Activated T-helper 1 cell treated with anti-CD3 and anti-CD28 coated beads, Interleukin-12 subunit alpha, Interleukin-12 subunit beta, Interleukin-2, Interleukin-4 antibody, amounts not matched to agents 30 ng/mL and 10 ng/mL and 1 ng/mL, durations not matched to agents 14 hours and 24 hours and 36 hours (primary cell): ENCODE measurements at regions not wholly inside any gene's neighbourhood (a gene's known extent, or its start where the extent isn't known, plus 50 kb on each side); places are given as distances from the start of the nearest gene placed in this dataset.
"Not testable (repeated sequence)": the region's sequence is repeated elsewhere in the genome, so short reads cannot be mapped to it uniquely, and the experiment has no call there.

Source experiments
- DNase-seq: peaks from one replicate; pipeline ENCODE4 v3.0.0; 2021; ENCODE audit warnings: low spot score
- H3K27ac Mint-ChIP-seq: one replicate; pipeline ENCODE4 v1.8.0; 2021; ENCODE audit warnings: mild to moderate bottlenecking, mixed read lengths
- H3K27me3 Mint-ChIP-seq: one replicate; pipeline ENCODE4 v1.8.0; 2022; ENCODE audit warnings: mild to moderate bottlenecking, moderate library complexity, mixed read lengths; ENCODE audit not compliant: insufficient read depth
- H3K36me3 Mint-ChIP-seq: one replicate; pipeline ENCODE4 v1.8.0; 2021; ENCODE audit warnings: low read depth, mixed read lengths
- H3K4me1 Mint-ChIP-seq: one replicate; pipeline ENCODE4 v1.8.0; 2021; ENCODE audit warnings: low read depth, mixed read lengths
- H3K4me3 Mint-ChIP-seq: one replicate; pipeline ENCODE4 v1.8.0; 2021; ENCODE audit warnings: mild to moderate bottlenecking, moderate library complexity, mixed read lengths
- H3K9me3 Mint-ChIP-seq: one replicate; pipeline ENCODE4 v1.8.0; 2021; ENCODE audit warnings: mixed read lengths
- intact Hi-C: fragments of 100-400 bp; cut with micrococcal nuclease; formaldehyde crosslinking; loops from one replicate; pipeline ENCODE4 v1.15.1; 2024

DNA sequence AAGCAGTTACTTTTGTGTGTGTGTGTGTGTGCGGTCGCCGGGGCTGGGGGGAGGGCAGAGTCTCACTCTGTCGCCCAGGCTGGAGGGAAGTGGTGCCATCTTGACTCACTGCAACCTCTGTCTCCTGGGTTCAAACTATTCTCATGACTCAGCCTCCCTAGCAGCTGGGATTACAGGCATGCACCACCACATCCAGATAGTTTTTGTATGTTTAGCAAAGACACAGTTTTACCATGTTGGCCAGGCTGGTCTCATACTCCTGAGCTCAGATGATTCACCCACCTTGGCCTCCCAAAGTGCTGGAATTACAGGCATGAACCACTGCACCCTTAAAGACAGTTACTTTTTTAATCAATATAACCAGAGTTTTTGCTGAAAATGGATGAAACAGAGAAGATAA is 207.0 kb downstream of the PTPRC start:
- Mint-ChIP-seq H3K27me3 (no peaks in the 10 kb centered on the region), H3K27ac (no peak overlapping the region), H3K36me3 (peaks cover 51% of the 10 kb centered on the region), H3K4me3 (no peak overlapping the region), H3K4me1 (peaks cover 7% of the 10 kb centered on the region), H3K9me3 (no peaks in the 10 kb centered on the region)
- no peak for DNase-seq
- intact Hi-C loops, result no loop called here

GRCh38 chr1:198846556-198846955 is 207.7 kb downstream of the PTPRC start:
- Mint-ChIP-seq H3K27ac (no peak overlapping the region), H3K9me3 (no peaks in the 10 kb centered on the region), H3K4me3 (no peak overlapping the region), H3K4me1 (peaks cover 7% of the 10 kb centered on the region), H3K36me3 (peaks cover 51% of the 10 kb centered on the region), H3K27me3 (no peaks in the 10 kb centered on the region)
- DNase-seq, result no peak
- intact Hi-C loops, result no loop called here

DNA sequence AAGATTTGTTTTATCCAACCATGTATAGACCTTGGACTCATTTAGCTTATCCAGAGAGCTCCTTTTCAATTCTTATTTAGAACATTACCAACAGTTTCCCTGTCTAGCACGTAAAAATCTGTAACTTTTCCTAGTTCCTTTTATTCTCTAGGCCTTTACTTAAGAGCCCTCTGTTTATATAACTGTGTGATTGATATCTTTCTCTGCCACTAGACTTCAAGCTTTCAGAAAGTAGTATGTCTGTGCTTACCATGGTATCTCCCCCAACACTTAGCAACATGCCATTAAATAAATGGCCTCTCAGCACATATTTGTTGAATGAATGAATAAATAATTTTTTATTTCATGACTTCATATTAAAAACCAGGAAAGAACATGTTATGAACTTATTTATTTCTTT is 209.4 kb downstream of the PTPRC start:
- Mint-ChIP-seq H3K4me1 (peaks cover 7% of the 10 kb centered on the region), H3K27ac (no peak overlapping the region), H3K9me3 (no peaks in the 10 kb centered on the region), H3K27me3 (no peaks in the 10 kb centered on the region), H3K36me3 (peaks cover 52% of the 10 kb centered on the region), H3K4me3 (no peak overlapping the region)
- intact Hi-C loops, result no loop called here
- DNase-seq, result no peak

DNA sequence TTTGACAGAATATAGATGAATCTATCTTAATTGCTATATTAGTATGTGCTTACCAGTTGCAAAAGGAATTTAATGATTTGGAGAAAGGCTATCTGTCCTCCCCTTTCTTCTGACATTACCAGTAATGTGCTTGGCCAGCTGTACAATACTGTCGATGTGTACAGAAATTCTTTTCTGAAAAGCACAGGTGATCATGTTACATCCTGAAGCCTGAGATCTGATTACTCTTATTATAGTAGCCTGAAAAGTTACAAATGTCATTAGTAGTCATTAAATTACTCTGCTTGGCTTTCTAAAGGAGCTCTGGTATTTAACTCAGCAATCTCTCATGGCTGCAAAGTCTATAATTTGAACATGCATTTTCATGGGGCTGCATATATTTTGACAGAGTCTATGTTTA is 209.8 kb downstream of the PTPRC start:
- Mint-ChIP-seq H3K4me1 (peaks cover 7% of the 10 kb centered on the region), H3K9me3 (no peaks in the 10 kb centered on the region), H3K4me3 (no peak overlapping the region), H3K36me3 (peaks cover 53% of the 10 kb centered on the region), H3K27ac (no peak overlapping the region), H3K27me3 (no peaks in the 10 kb centered on the region)
- intact Hi-C loops, result no loop called here
- no peak for DNase-seq

DNA sequence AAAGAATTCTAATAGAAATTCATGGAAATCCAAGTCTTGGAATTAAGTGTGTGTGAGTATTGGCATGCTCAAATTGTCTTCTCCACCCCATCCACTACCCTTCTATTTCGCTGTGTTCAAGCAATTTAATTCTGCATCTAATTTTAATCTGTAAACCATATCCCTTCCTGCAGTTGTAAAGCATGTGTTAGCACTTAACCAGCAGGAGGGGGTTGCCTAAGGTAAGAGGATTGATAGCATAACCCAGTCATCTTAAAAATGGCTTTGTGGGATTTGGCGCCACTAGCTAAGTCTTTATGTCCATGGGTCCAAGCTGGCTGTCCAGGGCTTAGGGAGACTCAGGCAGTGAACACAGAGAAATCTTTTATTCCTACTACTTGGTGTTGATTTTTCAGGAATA is 210.3 kb downstream of the PTPRC start:
- intact Hi-C loops, result no loop called here

DNA sequence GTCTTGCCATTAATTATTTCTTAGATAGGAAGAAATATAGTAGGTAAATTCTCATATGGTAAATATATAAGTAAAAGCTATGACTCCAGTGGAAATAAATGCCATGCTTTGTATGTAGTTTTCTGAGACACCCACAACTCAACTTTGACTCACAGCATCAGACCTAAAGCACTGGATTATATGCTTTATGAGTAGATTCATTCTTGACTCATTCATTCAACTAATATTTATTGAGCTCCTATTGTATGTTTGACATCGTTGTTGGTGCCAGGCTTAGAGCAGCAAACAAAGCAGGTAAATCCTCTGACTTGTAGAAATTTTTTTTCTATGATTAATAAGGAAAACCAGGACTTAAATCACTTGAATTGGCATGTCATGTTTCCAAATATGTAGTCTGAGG is 211.4 kb downstream of the PTPRC start:
- no peak for DNase-seq
- H3K27me3 Mint-ChIP-seq, result no peaks in the 10 kb centered on the region
- intact Hi-C loops, result loop anchor here (5.0 kb wide), 1 partner anchor 262 kb away; no protein-coding TSS in a partner anchor
- H3K36me3 Mint-ChIP-seq, result peaks cover 59% of the 10 kb centered on the region
- H3K9me3 Mint-ChIP-seq, result no peaks in the 10 kb centered on the region
- H3K4me3 Mint-ChIP-seq, result no peak overlapping the region
- H3K27ac Mint-ChIP-seq, result no peak overlapping the region
- H3K4me1 Mint-ChIP-seq, result peaks cover 13% of the 10 kb centered on the region

More for the DNA sequence above, 210.3 kb downstream of the PTPRC start:
- no peak for DNase-seq
- Mint-ChIP-seq H3K27ac (no peak overlapping the region), H3K4me1 (peaks cover 11% of the 10 kb centered on the region), H3K9me3 (no peaks in the 10 kb centered on the region), H3K4me3 (no peak overlapping the region), H3K36me3 (peaks cover 58% of the 10 kb centered on the region), H3K27me3 (no peaks in the 10 kb centered on the region)

GRCh38 chr1:198850966-198851365 is 212.1 kb downstream of the PTPRC start:
- peaks cover 51% of the 10 kb centered on the region for H3K36me3 Mint-ChIP-seq
- not testable (repeated sequence) for H3K9me3 Mint-ChIP-seq, H3K27me3 Mint-ChIP-seq, H3K4me3 Mint-ChIP-seq, H3K27ac Mint-ChIP-seq, DNase-seq
- intact Hi-C loops, result loop anchor here (5.0 kb wide), 1 partner anchor 261 kb away; no protein-coding TSS in a partner anchor
- peaks cover 13% of the 10 kb centered on the region for H3K4me1 Mint-ChIP-seq

- no peaks in the 10 kb centered on the region for H3K27me3 Mint-ChIP-seq
- no peak overlapping the region for H3K27ac Mint-ChIP-seq
- H3K4me1 Mint-ChIP-seq, result peaks cover 17% of the 10 kb centered on the region
- H3K9me3 Mint-ChIP-seq, result no peaks in the 10 kb centered on the region
- no peak overlapping the region for H3K4me3 Mint-ChIP-seq
- intact Hi-C loops, result no loop called here
- peaks cover 43% of the 10 kb centered on the region for H3K36me3 Mint-ChIP-seq
- DNase-seq, result no peak
These were observed 217.8 kb downstream of the PTPRC start for GRCh38 chr1:198856601-198857000.

GRCh38 chr1:198858033-198858432 is 219.2 kb downstream of the PTPRC start:
- no peaks in the 10 kb centered on the region for H3K27me3 Mint-ChIP-seq
- peaks cover 20% of the 10 kb centered on the region for H3K4me1 Mint-ChIP-seq
- DNase-seq, result no peak
- no peaks in the 10 kb centered on the region for H3K9me3 Mint-ChIP-seq
- H3K4me3 Mint-ChIP-seq, result no peak overlapping the region
- intact Hi-C loops, result no loop called here
- H3K27ac Mint-ChIP-seq, result no peak overlapping the region
- peaks cover 45% of the 10 kb centered on the region for H3K36me3 Mint-ChIP-seq

GRCh38 chr1:198860371-198860770 is 221.5 kb downstream of the PTPRC start:
- no peaks in the 10 kb centered on the region for H3K9me3 Mint-ChIP-seq
- H3K27me3 Mint-ChIP-seq, result no peaks in the 10 kb centered on the region
- peaks cover 39% of the 10 kb centered on the region for H3K36me3 Mint-ChIP-seq
- no peak for DNase-seq
- no peak overlapping the region for H3K27ac Mint-ChIP-seq
- intact Hi-C loops, result no loop called here
- H3K4me1 Mint-ChIP-seq, result peaks cover 14% of the 10 kb centered on the region
- H3K4me3 Mint-ChIP-seq, result no peak overlapping the region

- Mint-ChIP-seq H3K27me3 (no peaks in the 10 kb centered on the region), H3K36me3 (peaks cover 37% of the 10 kb centered on the region), H3K27ac (no peak overlapping the region), H3K4me1 (peaks cover 15% of the 10 kb centered on the region), H3K4me3 (no peak overlapping the region), H3K9me3 (no peaks in the 10 kb centered on the region)
- intact Hi-C loops, result no loop called here
- no peak for DNase-seq
These were observed 222.8 kb downstream of the PTPRC start for GRCh38 chr1:198861636-198862035.

GRCh38 chr1:198864695-198865094 is 225.9 kb downstream of the PTPRC start:
- H3K9me3 Mint-ChIP-seq, result no peaks in the 10 kb centered on the region
- H3K4me3 Mint-ChIP-seq, result no peak overlapping the region
- H3K4me1 Mint-ChIP-seq, result peaks cover 13% of the 10 kb centered on the region
- H3K27me3 Mint-ChIP-seq, result no peaks in the 10 kb centered on the region
- H3K27ac Mint-ChIP-seq, result no peak overlapping the region
- peaks cover 24% of the 10 kb centered on the region for H3K36me3 Mint-ChIP-seq
- intact Hi-C loops, result no loop called here
- no peak for DNase-seq

- no peak overlapping the region for H3K4me3 Mint-ChIP-seq
- H3K27ac Mint-ChIP-seq, result no peak overlapping the region
- no peaks in the 10 kb centered on the region for H3K9me3 Mint-ChIP-seq
- intact Hi-C loops, result no loop called here
- no peaks in the 10 kb centered on the region for H3K27me3 Mint-ChIP-seq
- peaks cover 13% of the 10 kb centered on the region for H3K4me1 Mint-ChIP-seq
- H3K36me3 Mint-ChIP-seq, result peaks cover 24% of the 10 kb centered on the region
- no peak for DNase-seq
These were observed 226.5 kb downstream of the PTPRC start for GRCh38 chr1:198865319-198865718.

DNA sequence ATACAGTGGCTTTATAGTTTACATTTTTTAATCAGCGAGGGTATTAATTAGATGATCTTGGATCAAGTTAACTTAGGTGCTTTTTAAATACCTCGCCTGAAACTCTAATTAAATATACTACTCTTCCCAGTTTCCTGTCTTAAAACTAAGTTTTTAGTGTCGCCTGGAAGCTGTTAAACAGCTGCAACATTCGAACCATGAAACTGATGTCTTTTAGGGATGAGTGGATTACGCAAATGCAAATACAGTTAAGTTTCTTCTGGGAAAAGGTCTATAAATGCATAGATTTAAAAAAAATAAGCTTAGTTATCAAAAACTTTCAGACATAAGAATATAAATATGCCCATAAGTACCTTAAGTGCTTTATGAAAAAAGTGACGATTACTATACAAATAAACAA is 228.3 kb downstream of the PTPRC start:
- intact Hi-C loops, result no loop called here
- Mint-ChIP-seq H3K36me3 (peaks cover 25% of the 10 kb centered on the region), H3K4me1 (peaks cover 9% of the 10 kb centered on the region), H3K9me3 (no peaks in the 10 kb centered on the region), H3K4me3 (no peak overlapping the region), H3K27me3 (no peaks in the 10 kb centered on the region), H3K27ac (no peak overlapping the region)
- no peak for DNase-seq
